ENCODE measurements at regions not wholly inside any gene's neighbourhood (a gene's known extent, or its start where the extent isn't known, plus 50 kb on each side); places are given as distances from the start of the nearest gene placed in this dataset.

DNA sequence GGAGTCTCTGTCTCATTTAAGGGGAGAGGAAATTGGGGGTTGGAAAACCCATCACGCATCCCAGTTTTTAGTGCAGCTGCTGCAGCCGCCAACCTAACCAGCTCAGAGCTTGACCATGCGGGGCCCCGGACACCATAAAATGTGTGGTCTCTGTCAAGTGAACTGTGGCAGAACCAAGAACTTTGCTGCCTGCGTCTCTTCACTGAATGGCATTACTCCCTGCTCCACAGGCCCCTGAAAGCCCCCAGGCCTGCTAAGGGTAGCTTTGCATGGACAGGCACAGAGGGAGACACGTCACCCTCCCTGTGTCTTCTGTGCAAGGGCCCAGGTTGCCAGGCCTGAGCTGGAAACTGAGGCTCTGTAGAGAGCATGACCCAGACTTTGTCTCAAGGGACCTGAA, 144.6 kb upstream of the GPR26 start:
- TF ChIP-seq FOXA1 (IDR thresholded peaks at IDR 0.05) (no peak), CTBP1 (IDR thresholded peaks at IDR 0.05; ENCODE audit: borderline replicate concordance) (no peak), TARDBP (IDR thresholded peaks at IDR 0.05) (no peak), ELF4 (IDR thresholded peaks at IDR 0.05) (no peak), HDGF (IDR thresholded peaks at IDR 0.05; ENCODE audit: borderline replicate concordance) (no peak), L3MBTL2 (conservative IDR thresholded peaks at IDR 0.05) (no peak), SP1 (IDR thresholded peaks at IDR 0.05) (no peak), FOXM1 (IDR thresholded peaks at IDR 0.05; ENCODE audit: borderline replicate concordance) (no peak), ZNF384 (IDR thresholded peaks at IDR 0.05) (no peak), SUZ12 (IDR thresholded peaks at IDR 0.05) (no peak), FOXK2 (IDR thresholded peaks at IDR 0.05) (no peak), ARNT (IDR thresholded peaks at IDR 0.05) (no peak), NFRKB (IDR thresholded peaks at IDR 0.05) (no peak), PKNOX1 (IDR thresholded peaks at IDR 0.05) (no peak), LEF1 (IDR thresholded peaks at IDR 0.05; ENCODE audit: borderline replicate concordance) (no peak), BHLHE40 (IDR thresholded peaks at IDR 0.05; ENCODE audit: borderline replicate concordance) (no peak)
- ChIA-PET CTCF (no interaction called here), POLR2A (no interaction called here)
- no peak for DNase-seq (ENCODE audit: extremely low spot score)

DNA sequence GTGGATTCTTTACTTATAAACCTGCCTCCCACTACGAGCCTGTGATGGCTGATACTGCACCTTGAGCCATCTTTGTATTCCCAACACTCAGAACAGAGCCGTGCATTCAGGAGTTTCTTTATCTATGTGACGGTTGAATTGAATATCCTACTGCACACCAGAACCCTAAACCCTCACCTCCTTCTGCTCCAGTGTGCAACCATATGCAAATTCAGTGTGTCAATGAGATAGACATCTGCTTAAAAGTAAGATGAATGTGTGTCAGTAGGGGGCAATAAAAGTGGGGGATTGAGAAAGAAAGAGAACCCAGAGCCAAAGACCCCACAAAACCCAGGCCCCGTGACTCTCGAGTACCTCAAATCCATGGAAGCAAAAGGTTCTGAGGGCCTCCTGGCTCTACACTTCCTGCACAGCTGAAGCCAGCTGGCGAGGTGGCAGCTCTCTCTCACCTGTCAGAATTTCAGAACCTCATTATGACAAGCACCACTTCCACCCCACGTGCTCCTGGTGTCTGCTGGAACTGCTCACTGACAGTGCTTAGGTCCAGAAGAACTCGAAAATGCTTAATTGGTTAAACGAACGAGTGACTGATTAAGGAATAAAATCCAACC, 143.3 kb upstream of the GPR26 start:
- TF ChIP-seq ZNF384 (IDR thresholded peaks at IDR 0.05) (no peak), HDGF (IDR thresholded peaks at IDR 0.05; ENCODE audit: borderline replicate concordance) (no peak), FOXM1 (IDR thresholded peaks at IDR 0.05; ENCODE audit: borderline replicate concordance) (no peak), L3MBTL2 (conservative IDR thresholded peaks at IDR 0.05) (no peak), NFRKB (IDR thresholded peaks at IDR 0.05) (no peak), LEF1 (IDR thresholded peaks at IDR 0.05; ENCODE audit: borderline replicate concordance) (no peak), CTBP1 (IDR thresholded peaks at IDR 0.05; ENCODE audit: borderline replicate concordance) (no peak), ELF4 (IDR thresholded peaks at IDR 0.05) (no peak)
- CTCF ChIA-PET, result no interaction called here
- POLR2A ChIA-PET, result no interaction called here
- no peak for DNase-seq (ENCODE audit: extremely low spot score)

DNA sequence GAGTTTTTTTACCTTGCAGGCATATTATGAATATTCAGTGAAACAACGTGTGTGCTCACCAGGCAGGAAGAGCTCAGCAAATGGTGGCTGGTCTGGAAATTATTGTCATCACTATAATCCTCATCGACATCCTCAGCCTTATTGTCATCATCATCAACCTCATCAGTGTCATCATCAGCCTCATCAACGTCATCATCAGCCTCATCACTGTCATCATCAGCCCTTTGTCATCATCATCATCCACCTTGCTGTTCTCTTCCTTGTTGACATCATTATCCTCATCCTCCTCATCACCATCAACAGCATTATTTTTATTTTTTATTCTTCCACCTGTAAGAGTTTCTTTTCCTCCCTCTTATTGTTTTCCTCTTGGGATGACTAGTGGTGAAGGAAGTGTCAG, 142.3 kb upstream of the GPR26 start:
- POLR2A ChIA-PET, result no interaction called here
- CTCF ChIA-PET, result no interaction called here
- DNase-seq (ENCODE audit: extremely low spot score), result no peak
- TF ChIP-seq L3MBTL2 (conservative IDR thresholded peaks at IDR 0.05) (no peak), HDGF (IDR thresholded peaks at IDR 0.05; ENCODE audit: borderline replicate concordance) (no peak), CTBP1 (IDR thresholded peaks at IDR 0.05; ENCODE audit: borderline replicate concordance) (no peak), FOXA1 (IDR thresholded peaks at IDR 0.05) (no peak), ZNF384 (IDR thresholded peaks at IDR 0.05) (no peak), TARDBP (IDR thresholded peaks at IDR 0.05) (no peak), NFRKB (IDR thresholded peaks at IDR 0.05) (no peak), ELF4 (IDR thresholded peaks at IDR 0.05) (no peak), SP1 (IDR thresholded peaks at IDR 0.05) (no peak), FOXK2 (IDR thresholded peaks at IDR 0.05) (no peak), PKNOX1 (IDR thresholded peaks at IDR 0.05) (no peak), LEF1 (IDR thresholded peaks at IDR 0.05; ENCODE audit: borderline replicate concordance) (no peak), ARNT (IDR thresholded peaks at IDR 0.05) (no peak), FOXM1 (IDR thresholded peaks at IDR 0.05; ENCODE audit: borderline replicate concordance) (no peak), SUZ12 (IDR thresholded peaks at IDR 0.05) (no peak), BHLHE40 (IDR thresholded peaks at IDR 0.05; ENCODE audit: borderline replicate concordance) (no peak)

- TF ChIP-seq HDGF (IDR thresholded peaks at IDR 0.05; ENCODE audit: borderline replicate concordance), result no peak
- POLR2A ChIA-PET, result no interaction called here
- CTCF ChIA-PET, result no interaction called here
- no peak for DNase-seq (ENCODE audit: extremely low spot score)
Observed at GRCh38 chr10:123526356-123527064, 139.6 kb upstream of the GPR26 start.

DNA sequence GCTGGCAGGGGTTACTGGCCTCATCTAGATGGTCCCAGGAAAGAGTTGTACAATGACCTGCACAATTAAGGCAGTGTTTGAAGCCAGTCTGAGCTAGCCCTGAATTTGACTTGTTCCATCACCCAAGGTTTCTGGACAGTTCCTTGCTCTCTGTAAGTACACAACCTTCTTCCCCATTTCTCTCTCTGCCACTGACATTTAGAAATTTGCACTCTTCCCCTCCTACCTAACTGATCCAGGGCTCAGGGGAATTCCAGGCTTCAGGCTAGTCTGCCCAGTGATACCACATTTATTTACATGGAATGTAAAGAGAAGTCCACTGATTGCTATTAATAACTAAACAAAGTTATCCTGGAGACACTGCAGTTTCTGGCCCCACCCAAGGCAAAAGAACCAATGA, 139.0 kb upstream of the GPR26 start:
- ChIA-PET POLR2A (no interaction called here), CTCF (no interaction called here)
- TF ChIP-seq FOXA1 (IDR thresholded peaks at IDR 0.05) (no peak), BHLHE40 (IDR thresholded peaks at IDR 0.05; ENCODE audit: borderline replicate concordance) (no peak), SUZ12 (IDR thresholded peaks at IDR 0.05) (no peak), HDGF (IDR thresholded peaks at IDR 0.05; ENCODE audit: borderline replicate concordance) (no peak), ARNT (IDR thresholded peaks at IDR 0.05) (no peak), ZNF384 (IDR thresholded peaks at IDR 0.05) (no peak), ELF4 (IDR thresholded peaks at IDR 0.05) (no peak), FOXM1 (IDR thresholded peaks at IDR 0.05; ENCODE audit: borderline replicate concordance) (no peak), LEF1 (IDR thresholded peaks at IDR 0.05; ENCODE audit: borderline replicate concordance) (no peak), CTBP1 (IDR thresholded peaks at IDR 0.05; ENCODE audit: borderline replicate concordance) (no peak), TARDBP (IDR thresholded peaks at IDR 0.05) (no peak), L3MBTL2 (conservative IDR thresholded peaks at IDR 0.05) (no peak), PKNOX1 (IDR thresholded peaks at IDR 0.05) (no peak), FOXK2 (IDR thresholded peaks at IDR 0.05) (no peak), NFRKB (IDR thresholded peaks at IDR 0.05) (no peak), SP1 (IDR thresholded peaks at IDR 0.05) (no peak)
- no peak for DNase-seq (ENCODE audit: extremely low spot score)

Measured in HEK293T (cell line).